ENCODE measurements at regions not wholly inside any gene's neighbourhood (a gene's known extent, or its start where the extent isn't known, plus 50 kb on each side); places are given as distances from the start of the nearest gene placed in this dataset.

DNA sequence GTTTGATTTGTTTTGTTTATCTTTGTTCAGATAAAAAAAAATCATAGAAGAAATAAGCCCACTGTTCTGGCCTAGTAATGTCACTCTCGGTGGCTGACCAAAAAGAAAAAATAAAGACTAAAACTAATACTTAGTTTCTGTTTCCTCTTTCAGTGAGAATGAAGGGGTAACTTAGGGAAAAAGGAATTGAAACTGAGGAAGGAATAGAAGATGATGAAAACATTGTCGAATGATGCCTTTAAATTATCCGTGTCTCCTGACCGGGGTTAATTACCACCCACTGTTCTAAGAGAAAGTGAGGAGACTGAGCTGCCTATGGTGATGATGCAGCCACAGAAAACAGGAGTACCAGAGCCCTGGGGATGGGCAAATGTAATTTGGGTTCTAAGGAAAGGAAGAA, 73.1 kb downstream of the PTCHD4 start:
- TF ChIP-seq, protein P1, sequence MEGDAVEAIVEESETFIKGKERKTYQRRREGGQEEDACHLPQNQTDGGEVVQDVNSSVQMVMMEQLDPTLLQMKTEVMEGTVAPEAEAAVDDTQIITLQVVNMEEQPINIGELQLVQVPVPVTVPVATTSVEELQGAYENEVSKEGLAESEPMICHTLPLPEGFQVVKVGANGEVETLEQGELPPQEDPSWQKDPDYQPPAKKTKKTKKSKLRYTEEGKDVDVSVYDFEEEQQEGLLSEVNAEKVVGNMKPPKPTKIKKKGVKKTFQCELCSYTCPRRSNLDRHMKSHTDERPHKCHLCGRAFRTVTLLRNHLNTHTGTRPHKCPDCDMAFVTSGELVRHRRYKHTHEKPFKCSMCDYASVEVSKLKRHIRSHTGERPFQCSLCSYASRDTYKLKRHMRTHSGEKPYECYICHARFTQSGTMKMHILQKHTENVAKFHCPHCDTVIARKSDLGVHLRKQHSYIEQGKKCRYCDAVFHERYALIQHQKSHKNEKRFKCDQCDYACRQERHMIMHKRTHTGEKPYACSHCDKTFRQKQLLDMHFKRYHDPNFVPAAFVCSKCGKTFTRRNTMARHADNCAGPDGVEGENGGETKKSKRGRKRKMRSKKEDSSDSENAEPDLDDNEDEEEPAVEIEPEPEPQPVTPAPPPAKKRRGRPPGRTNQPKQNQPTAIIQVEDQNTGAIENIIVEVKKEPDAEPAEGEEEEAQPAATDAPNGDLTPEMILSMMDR (IDR thresholded peaks at IDR 0.05), result no peak
- no peak for TF ChIP-seq POLR2A (IDR thresholded peaks at IDR 0.05)

Measured in thyroid gland (tissue), 4 donors.